Cerebellar nuclear complex (tissue), 1 donor: ENCODE measurements at regions not wholly inside any gene's neighbourhood (a gene's known extent, or its start where the extent isn't known, plus 50 kb on each side); places are given as distances from the start of the nearest gene placed in this dataset.

ENCODE experiments used
- DNase-seq, 2 experiments: peaks; one replicate each; lab custom pipeline; 2025; lab: John Stamatoyannopoulos, UW

GRCh38 chr5:4640795-4641194, 499.3 kb upstream of the ADAMTS16 start:
- DNase-seq: no peak

GRCh38 chr5:4642525-4642924, 497.6 kb upstream of the ADAMTS16 start:
- no peak for DNase-seq

- DNase-seq: no peak
Observed at GRCh38 chr5:4643190-4643589, 496.9 kb upstream of the ADAMTS16 start.

GRCh38 chr5:4643960-4644359, 496.2 kb upstream of the ADAMTS16 start:
- DNase-seq: no peak

- DNase-seq: no peak
Observed at GRCh38 chr5:4646715-4647375, 493.3 kb upstream of the ADAMTS16 start.

- DNase-seq: no peak
Observed at GRCh38 chr5:4647955-4648354, 492.2 kb upstream of the ADAMTS16 start.

- DNase-seq: no peak
Observed at GRCh38 chr5:4651806-4652565, 488.1 kb upstream of the ADAMTS16 start.

- no peak for DNase-seq
Observed at GRCh38 chr5:4653475-4653874, 486.7 kb upstream of the ADAMTS16 start.

GRCh38 chr5:4659851-4660250, 480.3 kb upstream of the ADAMTS16 start:
- DNase-seq: no peak

- DNase-seq: no peak
Observed at GRCh38 chr5:4661326-4661725, 478.8 kb upstream of the ADAMTS16 start.

- no peak for DNase-seq
Observed at GRCh38 chr5:4661836-4662235, 478.3 kb upstream of the ADAMTS16 start.

GRCh38 chr5:4662756-4663155, 477.4 kb upstream of the ADAMTS16 start:
- no peak for DNase-seq

- DNase-seq: no peak
Observed at GRCh38 chr5:4665911-4666310, 474.2 kb upstream of the ADAMTS16 start.

- DNase-seq: no peak
Observed at GRCh38 chr5:4674166-4674565, 466.0 kb upstream of the ADAMTS16 start.

GRCh38 chr5:4676934-4677333, 463.2 kb upstream of the ADAMTS16 start:
- no peak for DNase-seq

- no peak for DNase-seq
Observed at GRCh38 chr5:4684946-4685345, 455.2 kb upstream of the ADAMTS16 start.

GRCh38 chr5:4698596-4698995, 441.5 kb upstream of the ADAMTS16 start:
- no peak for DNase-seq

- no peak for DNase-seq
Observed at GRCh38 chr5:4699592-4699991, 440.5 kb upstream of the ADAMTS16 start.

GRCh38 chr5:4700069-4700468, 440.1 kb upstream of the ADAMTS16 start:
- DNase-seq: no peak

GRCh38 chr5:4700871-4701270, 439.3 kb upstream of the ADAMTS16 start:
- DNase-seq: no peak

- no peak for DNase-seq
Observed at GRCh38 chr5:4703931-4704458, 436.1 kb upstream of the ADAMTS16 start.

- no peak for DNase-seq
Observed at GRCh38 chr5:4704951-4705350, 435.2 kb upstream of the ADAMTS16 start.

- no peak for DNase-seq
Observed at GRCh38 chr5:4716781-4717180, 423.3 kb upstream of the ADAMTS16 start.
